Glutamatergic neuron (in vitro differentiated cells): ENCODE measurements at regions not wholly inside any gene's neighbourhood (a gene's known extent, or its start where the extent isn't known, plus 50 kb on each side); places are given as distances from the start of the nearest gene placed in this dataset.

ENCODE experiments used
- DNase-seq: peaks from one replicate; pipeline ENCODE4 v3.0.0; 2022
- H3K27ac Mint-ChIP-seq: one replicate; pipeline ENCODE4 v1.8.0; 2020; ENCODE audit warnings: mild to moderate bottlenecking, mixed read lengths, inconsistent platforms; ENCODE audit not compliant: unreplicated experiment
- H3K27me3 Mint-ChIP-seq: one replicate; pipeline ENCODE4 v1.8.0; 2020; ENCODE audit warnings: mild to moderate bottlenecking, moderate library complexity, mixed read lengths, inconsistent platforms; ENCODE audit not compliant: unreplicated experiment
- H3K36me3 Mint-ChIP-seq: one replicate; pipeline ENCODE4 v1.8.0; 2020; ENCODE audit warnings: mild to moderate bottlenecking, mixed read lengths, inconsistent platforms; ENCODE audit not compliant: unreplicated experiment
- H3K4me1 Mint-ChIP-seq: one replicate; pipeline ENCODE4 v1.8.0; 2020; ENCODE audit warnings: mild to moderate bottlenecking, low read depth, mixed read lengths, inconsistent platforms; ENCODE audit not compliant: unreplicated experiment
- H3K4me3 Mint-ChIP-seq: one replicate; pipeline ENCODE4 v1.8.0; 2020; ENCODE audit warnings: mild to moderate bottlenecking, mixed read lengths, inconsistent platforms; ENCODE audit not compliant: unreplicated experiment
- H3K9me3 Mint-ChIP-seq: one replicate; pipeline ENCODE4 v1.8.0; 2020; ENCODE audit warnings: mild to moderate bottlenecking, moderate library complexity, mixed read lengths, inconsistent platforms; ENCODE audit not compliant: unreplicated experiment
- CTCF ChIP-seq: fragments of 200-600 bp; sonication (generic); IDR thresholded peaks from one replicate; pipeline ENCODE4 v1.5.0; 2021; ENCODE audit not compliant: partially characterized antibody, unreplicated experiment

- Mint-ChIP-seq H3K27me3 (peaks cover 2% of the 10 kb centered on the region), H3K27ac (no peak overlapping the region), H3K4me1 (peaks cover 5% of the 10 kb centered on the region), H3K36me3 (no peaks in the 10 kb centered on the region), H3K4me3 (no peak overlapping the region), H3K9me3 (peaks cover 2% of the 10 kb centered on the region)
- no peak for TF ChIP-seq CTCF
- no peak for DNase-seq
These were observed 76.4 kb upstream of the C1GALT1 start for GRCh38 chr7:7105800-7106582.

GRCh38 chr7:7108931-7109330 lies 73.4 kb upstream of the C1GALT1 start:
- H3K27ac Mint-ChIP-seq = no peak overlapping the region
- H3K36me3 Mint-ChIP-seq = no peaks in the 10 kb centered on the region
- no peaks in the 10 kb centered on the region for H3K27me3 Mint-ChIP-seq
- no peak for DNase-seq
- TF ChIP-seq CTCF = no peak
- H3K4me1 Mint-ChIP-seq = no peaks in the 10 kb centered on the region
- H3K4me3 Mint-ChIP-seq = no peak overlapping the region
- H3K9me3 Mint-ChIP-seq = peaks cover 5% of the 10 kb centered on the region

GRCh38 chr7:7109934-7110333 lies 72.4 kb upstream of the C1GALT1 start:
- Mint-ChIP-seq H3K9me3 (peaks cover 5% of the 10 kb centered on the region), H3K36me3 (no peaks in the 10 kb centered on the region), H3K4me3 (no peak overlapping the region), H3K27ac (no peak overlapping the region), H3K27me3 (no peaks in the 10 kb centered on the region), H3K4me1 (no peaks in the 10 kb centered on the region)
- no peak for TF ChIP-seq CTCF
- DNase-seq = no peak

- Mint-ChIP-seq H3K9me3 (peaks cover 5% of the 10 kb centered on the region), H3K27me3 (no peaks in the 10 kb centered on the region), H3K27ac (no peak overlapping the region), H3K36me3 (no peaks in the 10 kb centered on the region), H3K4me3 (no peak overlapping the region), H3K4me1 (no peaks in the 10 kb centered on the region)
- no peak for TF ChIP-seq CTCF
- no peak for DNase-seq
These were observed 71.6 kb upstream of the C1GALT1 start for GRCh38 chr7:7110706-7111105.

- DNase-seq = no peak
- Mint-ChIP-seq H3K9me3 (peaks cover 3% of the 10 kb centered on the region), H3K27ac (no peak overlapping the region), H3K36me3 (no peaks in the 10 kb centered on the region), H3K4me3 (no peak overlapping the region), H3K4me1 (no peaks in the 10 kb centered on the region), H3K27me3 (no peaks in the 10 kb centered on the region)
- TF ChIP-seq CTCF = no peak
These were observed 69.5 kb upstream of the C1GALT1 start for GRCh38 chr7:7112868-7113267.
